A673 (cell line): ENCODE measurements at regions not wholly inside any gene's neighbourhood (a gene's known extent, or its start where the extent isn't known, plus 50 kb on each side); places are given as distances from the start of the nearest gene placed in this dataset.

Experiments
- BruUV-seq: library from RNA; stranded (reverse); fragments of 400-500 nt; replicated peaks from 2 replicates; lab custom pipeline; 2021; lab: Mats Ljungman, UMichigan
- CTCF ChIA-PET: fragments of 300-600 bp; sonication (Branson Sonifier 250); formaldehyde crosslinking; loops from one replicate; lab custom pipeline; 2022; ENCODE audit warnings: antibody characterized with exemption; lab: Charles Lee
- POLR2A ChIA-PET: fragments of 300-600 bp; sonication (Branson Sonifier 250); formaldehyde crosslinking; loops from one replicate; lab custom pipeline; 2022; ENCODE audit warnings: antibody characterized with exemption; ENCODE audit not compliant: low non-redundant PET; lab: Charles Lee
- DNase-seq: peaks from one replicate; pipeline ENCODE4 v3.0.0-alpha.2; 2015; ENCODE audit warnings: low spot score
- H3K27ac ChIP-seq: fragments of 200-600 bp; sonication (generic); 2 replicates; pipeline ENCODE4 v1.5.1; 2016; ENCODE audit warnings: mixed run types, low read depth, mild to moderate bottlenecking, mixed read lengths, antibody characterized with exemption, low read length; ENCODE audit not compliant: poor library complexity, severe bottlenecking
- H3K27me3 ChIP-seq: fragments of 200-600 bp; sonication (generic); replicated peaks from 2 replicates; pipeline ENCODE4 v1.6.1; 2017; ENCODE audit warnings: mixed run types, low read depth, mild to moderate bottlenecking, mixed read lengths, antibody characterized with exemption, low read length; ENCODE audit not compliant: insufficient read depth, poor library complexity
- H3K36me3 ChIP-seq: fragments of 200-600 bp; sonication (generic); 2 replicates; pipeline ENCODE4 v1.6.1; 2016; ENCODE audit warnings: mixed run types, mild to moderate bottlenecking, mixed read lengths, antibody characterized with exemption, low read length; ENCODE audit not compliant: insufficient read depth, poor library complexity, severe bottlenecking
- H3K4me1 ChIP-seq: fragments of 200-600 bp; sonication (generic); 2 replicates; pipeline ENCODE4 v1.6.1; 2017; ENCODE audit warnings: mixed run types, mild to moderate bottlenecking, mixed read lengths, antibody characterized with exemption, low read length; ENCODE audit not compliant: insufficient read depth, poor library complexity, severe bottlenecking
- H3K4me3 ChIP-seq: fragments of 200-600 bp; sonication (generic); 2 replicates; pipeline ENCODE4 v1.5.1; 2016; ENCODE audit warnings: low read depth, mixed run types, mild to moderate bottlenecking, mixed read lengths, low read length; ENCODE audit not compliant: poor library complexity, severe bottlenecking
- H3K9me3 ChIP-seq: fragments of 200-600 bp; sonication (generic); 2 replicates; pipeline ENCODE4 v1.6.1; 2016; ENCODE audit warnings: mixed run types, low read depth, mild to moderate bottlenecking, mixed read lengths, antibody characterized with exemption, low read length; ENCODE audit not compliant: poor library complexity, severe bottlenecking
- CTCF ChIP-seq: fragments of 300-800, 200-600 bp; sonication (generic); conservative IDR thresholded peaks from 2 replicates; pipeline ENCODE4 v1.5.1; 2017; ENCODE audit warnings: low read depth, mild to moderate bottlenecking, antibody characterized with exemption, low read length, moderate library complexity, mixed read lengths
- EZH2 ChIP-seq: fragments of 200-600 bp; sonication (generic); IDR thresholded peaks from 2 replicates; pipeline ENCODE4 v1.6.1; 2017; ENCODE audit warnings: borderline replicate concordance, low read depth, mild to moderate bottlenecking, mixed read lengths, antibody characterized with exemption, low read length; ENCODE audit not compliant: poor library complexity, severe bottlenecking
- intact Hi-C: fragments of 100-400 bp; cut with micrococcal nuclease; formaldehyde crosslinking; loops from one replicate; pipeline ENCODE4 v1.10.0; 2022; ENCODE audit not compliant: unreplicated experiment

- Histone ChIP-seq H3K36me3 (no peaks in the 10 kb centered on the region), H3K4me3 (no peak overlapping the region), H3K27me3 (peaks cover 8% of the 10 kb centered on the region), H3K27ac (no peak overlapping the region), H3K9me3 (no peaks in the 10 kb centered on the region), H3K4me1 (no peaks in the 10 kb centered on the region)
- ChIA-PET CTCF (no interaction called here), POLR2A (interaction anchor here (0.6 kb wide), 1 partner anchor 261 kb away, joined by 3 read pairs; no protein-coding TSS in a partner anchor)
- intact Hi-C loops = no loop called here
- no peak for DNase-seq
- no peak for TF ChIP-seq CTCF
- no TSS peak for BruUV-seq
Observed at GRCh38 chr9:105141976-105142250, 102.5 kb upstream of the SLC44A1 start.

- POLR2A ChIA-PET = no interaction called here
- Histone ChIP-seq H3K27ac (no peak overlapping the region), H3K4me3 (no peak overlapping the region), H3K36me3 (no peaks in the 10 kb centered on the region), H3K4me1 (no peaks in the 10 kb centered on the region), H3K27me3 (peaks cover 8% of the 10 kb centered on the region), H3K9me3 (no peaks in the 10 kb centered on the region)
- no peak for DNase-seq
- TF ChIP-seq EZH2 (no peak), CTCF (no peak)
- CTCF ChIA-PET = no interaction called here
- intact Hi-C loops = no loop called here
- no TSS peak for BruUV-seq
Observed at GRCh38 chr9:105142406-105143135, 101.9 kb upstream of the SLC44A1 start.

GRCh38 chr9:105143136-105143430 is 101.4 kb upstream of the SLC44A1 start:
- no TSS peak for BruUV-seq
- intact Hi-C loops = no loop called here
- no peaks in the 10 kb centered on the region for H3K4me1 ChIP-seq
- H3K9me3 ChIP-seq = no peaks in the 10 kb centered on the region
- ChIA-PET CTCF (no interaction called here), POLR2A (no interaction called here)
- no peak for DNase-seq
- peaks cover 8% of the 10 kb centered on the region for H3K27me3 ChIP-seq
- H3K4me3 ChIP-seq = no peak overlapping the region
- no peak overlapping the region for H3K27ac ChIP-seq
- no peaks in the 10 kb centered on the region for H3K36me3 ChIP-seq
- TF ChIP-seq CTCF = no peak
- no peak for TF ChIP-seq EZH2
